ENCODE measurements at regions not wholly inside any gene's neighbourhood (a gene's known extent, or its start where the extent isn't known, plus 50 kb on each side); places are given as distances from the start of the nearest gene placed in this dataset.

DNA sequence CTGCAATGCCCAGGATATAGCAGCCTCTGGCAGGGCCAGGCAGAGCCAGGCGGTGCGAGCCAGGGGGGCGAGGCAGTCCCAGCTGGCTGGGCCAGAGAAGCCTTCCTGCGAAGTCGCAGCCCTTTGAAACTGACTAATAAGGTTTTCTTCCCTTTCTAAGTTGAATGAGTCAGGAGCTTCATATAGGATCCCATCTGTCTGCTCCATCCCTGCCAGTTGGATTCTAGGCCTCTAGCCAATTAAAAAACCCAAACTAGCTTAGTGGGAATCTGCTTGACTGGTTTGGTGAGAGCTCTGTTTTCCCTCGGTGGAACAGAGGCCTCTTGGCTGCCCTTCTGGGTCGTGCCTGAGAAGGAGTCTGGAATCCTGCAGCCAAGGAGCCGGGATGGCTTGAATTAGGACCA lies 70.1 kb upstream of the RAPGEF1 start:
- H3K4me1 ChIP-seq = peaks cover 22% of the 10 kb centered on the region
- no peaks in the 10 kb centered on the region for H3K36me3 ChIP-seq
- no peaks in the 10 kb centered on the region for H3K9me3 ChIP-seq (replicated peaks)
- H3K27ac ChIP-seq = no peak overlapping the region
- DNase-seq = peak in 1 of 2 experiments; percentile 39
- H3K27me3 ChIP-seq = peaks cover 34% of the 10 kb centered on the region
- no peak overlapping the region for H3K4me3 ChIP-seq

DNA sequence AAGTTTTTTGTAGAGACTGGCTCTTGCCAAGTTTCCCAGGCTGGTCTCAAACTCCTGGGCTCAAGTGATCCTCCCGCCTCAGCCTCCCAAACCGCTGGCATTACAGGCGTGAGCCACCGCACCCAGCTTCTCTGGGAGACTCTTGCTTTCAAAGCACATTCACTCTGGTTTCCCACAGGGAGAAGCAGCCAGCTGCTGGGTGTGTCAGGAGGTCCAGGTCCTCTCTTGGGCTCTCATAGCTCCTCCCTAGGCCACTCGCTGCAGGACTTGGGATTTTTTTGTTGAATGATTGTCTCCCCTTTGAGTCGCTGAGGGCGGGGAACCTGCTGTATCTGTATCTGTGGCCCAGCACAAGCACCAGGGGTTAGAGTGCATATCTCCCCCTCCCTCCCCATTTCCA lies 68.4 kb upstream of the RAPGEF1 start:
- Histone ChIP-seq H3K4me1 (peaks cover 16% of the 10 kb centered on the region), H3K36me3 (no peaks in the 10 kb centered on the region), H3K9me3 (replicated peaks) (no peaks in the 10 kb centered on the region), H3K4me3 (no peak overlapping the region), H3K27ac (no peak overlapping the region), H3K27me3 (peaks cover 34% of the 10 kb centered on the region)
- DNase-seq = no peak

DNA sequence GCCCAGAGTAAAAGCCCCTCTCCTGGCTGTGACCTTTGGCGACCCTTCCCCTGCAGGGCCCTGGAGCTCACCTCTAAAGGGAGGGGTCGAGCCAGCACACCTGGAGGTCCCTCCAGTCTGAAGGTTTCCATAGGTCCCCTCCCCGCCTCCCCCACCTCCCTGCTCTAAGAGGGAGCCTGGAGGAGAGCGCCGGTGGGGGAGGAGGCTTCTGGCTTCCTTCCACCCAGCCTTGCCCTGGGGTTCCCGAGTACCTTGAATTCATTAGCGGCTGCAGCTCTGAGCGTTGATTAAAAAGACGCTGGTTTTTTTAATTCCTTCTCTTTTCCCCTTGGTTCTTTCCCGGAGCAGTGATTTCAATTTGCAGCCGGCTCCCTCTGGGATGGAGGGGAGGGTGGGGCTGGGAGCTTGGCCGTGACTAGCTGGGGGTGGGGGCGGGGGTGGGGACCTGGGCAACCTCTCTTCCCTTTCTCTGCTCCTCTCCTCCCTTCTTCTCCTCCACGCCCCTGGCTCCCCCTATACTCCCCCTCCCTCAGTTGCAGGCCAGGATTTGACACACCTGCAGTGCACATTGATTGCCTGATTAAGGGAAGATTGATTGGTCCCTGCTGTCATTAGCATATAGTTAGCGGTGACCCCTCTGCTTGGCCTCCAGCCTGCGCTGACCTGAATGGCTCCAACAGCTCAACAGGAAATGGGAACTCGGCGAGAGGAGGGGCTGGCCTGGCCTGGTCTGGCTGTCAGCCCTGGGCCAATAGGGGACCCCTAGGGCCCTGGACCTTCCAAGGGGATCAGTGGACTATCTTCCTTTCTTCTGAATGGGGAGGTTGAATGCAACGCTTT lies 67.5 kb upstream of the RAPGEF1 start:
- DNase-seq = no peak
- Histone ChIP-seq H3K27me3 (peaks cover 34% of the 10 kb centered on the region), H3K4me1 (peaks cover 15% of the 10 kb centered on the region), H3K27ac (no peak overlapping the region), H3K9me3 (replicated peaks) (no peaks in the 10 kb centered on the region), H3K4me3 (no peak overlapping the region), H3K36me3 (no peaks in the 10 kb centered on the region)

GRCh38 chr9:131805803-131806202 lies 65.9 kb upstream of the RAPGEF1 start:
- H3K27ac ChIP-seq = no peak overlapping the region
- no peak for DNase-seq
- H3K4me3 ChIP-seq = no peak overlapping the region
- H3K27me3 ChIP-seq = peaks cover 27% of the 10 kb centered on the region
- no peaks in the 10 kb centered on the region for H3K9me3 ChIP-seq (replicated peaks)
- H3K36me3 ChIP-seq = no peaks in the 10 kb centered on the region
- H3K4me1 ChIP-seq = peaks cover 7% of the 10 kb centered on the region; the same call in 1 of the 2 replicates

DNA sequence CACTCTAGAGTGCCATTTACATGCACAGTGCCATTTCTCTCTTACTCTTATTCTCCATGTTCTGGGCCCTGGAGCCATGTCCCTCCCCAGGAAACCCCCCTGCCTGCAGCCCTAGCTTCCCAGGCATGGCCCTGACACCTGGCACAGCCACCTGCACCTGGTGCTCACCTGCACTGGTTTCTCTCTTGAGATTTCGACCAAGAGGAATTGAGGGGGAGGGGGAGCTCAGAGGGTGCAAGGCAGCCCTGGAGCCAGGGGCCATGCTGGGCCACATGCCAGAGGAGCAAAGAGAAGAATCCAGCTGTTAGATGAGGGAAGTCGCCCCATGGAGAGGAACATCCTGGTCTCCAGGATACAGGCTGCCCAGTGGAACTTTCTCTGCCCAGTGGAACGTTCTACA lies 65.0 kb upstream of the RAPGEF1 start:
- Histone ChIP-seq H3K36me3 (no peaks in the 10 kb centered on the region), H3K27me3 (peaks cover 24% of the 10 kb centered on the region), H3K4me3 (no peak overlapping the region), H3K9me3 (replicated peaks) (no peaks in the 10 kb centered on the region), H3K4me1 (no peaks in the 10 kb centered on the region), H3K27ac (no peak overlapping the region)
- no peak for DNase-seq

DNA sequence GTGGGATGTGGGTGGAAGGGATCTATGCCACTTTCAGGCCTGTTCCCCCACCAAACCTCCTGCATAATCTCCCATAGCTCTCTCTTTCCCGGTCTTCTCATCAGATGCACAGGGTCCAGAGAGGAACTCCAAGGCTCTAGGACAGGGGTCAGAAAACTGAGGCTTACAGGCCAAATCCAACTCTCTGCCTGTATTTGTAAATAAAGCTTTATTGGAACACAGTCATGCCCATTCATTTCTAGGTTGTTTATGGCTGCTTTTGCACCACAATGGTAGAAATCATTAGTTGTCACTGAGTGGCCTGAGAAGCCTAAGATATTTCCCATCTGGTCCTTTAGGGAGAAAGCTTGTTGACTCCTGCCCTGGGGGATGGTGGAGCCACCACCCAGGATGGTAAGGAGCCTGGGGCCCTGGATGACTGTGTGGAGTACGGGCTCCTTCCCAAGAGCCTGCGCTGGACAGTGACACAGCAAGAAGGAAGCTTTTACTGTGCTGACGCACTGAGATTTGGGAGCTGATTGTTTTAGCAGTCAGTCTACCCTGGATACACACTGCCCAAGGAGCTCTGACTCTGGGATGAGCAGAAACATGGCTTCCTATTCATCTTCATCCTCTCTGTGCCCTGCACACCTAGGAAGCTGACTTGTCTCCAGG lies 64.0 kb upstream of the RAPGEF1 start:
- no peaks in the 10 kb centered on the region for H3K36me3 ChIP-seq
- H3K27me3 ChIP-seq = peaks cover 15% of the 10 kb centered on the region; the same call in 1 of the 2 replicates
- H3K4me1 ChIP-seq = no peaks in the 10 kb centered on the region
- DNase-seq = no peak
- no peak overlapping the region for H3K27ac ChIP-seq
- no peak overlapping the region for H3K4me3 ChIP-seq
- H3K9me3 ChIP-seq (replicated peaks) = no peaks in the 10 kb centered on the region

- Histone ChIP-seq H3K27ac (no peak overlapping the region), H3K9me3 (replicated peaks) (no peaks in the 10 kb centered on the region), H3K36me3 (no peaks in the 10 kb centered on the region), H3K4me1 (no peaks in the 10 kb centered on the region), H3K4me3 (no peak overlapping the region), H3K27me3 (peaks cover 11% of the 10 kb centered on the region; the same call in 1 of the 2 replicates)
- DNase-seq = no peak
Measured at GRCh38 chr9:131801810-131802209, 61.9 kb upstream of the RAPGEF1 start.

GRCh38 chr9:131800843-131801242 lies 61.0 kb upstream of the RAPGEF1 start:
- H3K36me3 ChIP-seq = no peaks in the 10 kb centered on the region
- H3K27me3 ChIP-seq = peaks cover 11% of the 10 kb centered on the region; the same call in 1 of the 2 replicates
- H3K4me1 ChIP-seq = no peaks in the 10 kb centered on the region
- no peaks in the 10 kb centered on the region for H3K9me3 ChIP-seq (replicated peaks)
- H3K27ac ChIP-seq = no peak overlapping the region
- no peak for DNase-seq
- no peak overlapping the region for H3K4me3 ChIP-seq

DNA sequence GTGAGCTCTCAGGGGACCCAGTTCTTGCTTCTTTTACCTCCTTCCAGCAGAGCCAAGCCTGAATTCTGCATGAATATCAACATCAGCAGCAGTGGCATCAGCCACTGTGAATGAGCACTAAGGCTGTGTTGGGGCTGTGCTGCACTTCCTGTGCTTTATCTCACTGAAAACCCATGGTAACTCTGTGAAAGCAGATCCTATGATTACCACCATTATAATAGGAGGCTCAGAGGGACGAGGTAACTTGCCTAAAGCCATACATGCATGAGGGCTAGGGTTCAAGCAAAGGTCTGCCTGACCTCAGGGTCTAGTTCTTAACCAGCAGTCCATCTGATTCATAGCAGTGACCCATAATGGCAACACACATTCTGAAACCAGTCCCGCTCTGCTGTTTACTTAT lies 60.5 kb upstream of the RAPGEF1 start:
- Histone ChIP-seq H3K9me3 (replicated peaks) (no peaks in the 10 kb centered on the region), H3K4me1 (no peaks in the 10 kb centered on the region), H3K4me3 (no peak overlapping the region), H3K36me3 (no peaks in the 10 kb centered on the region), H3K27ac (no peak overlapping the region), H3K27me3 (peaks cover 11% of the 10 kb centered on the region; the same call in 1 of the 2 replicates)
- DNase-seq = no peak

DNA sequence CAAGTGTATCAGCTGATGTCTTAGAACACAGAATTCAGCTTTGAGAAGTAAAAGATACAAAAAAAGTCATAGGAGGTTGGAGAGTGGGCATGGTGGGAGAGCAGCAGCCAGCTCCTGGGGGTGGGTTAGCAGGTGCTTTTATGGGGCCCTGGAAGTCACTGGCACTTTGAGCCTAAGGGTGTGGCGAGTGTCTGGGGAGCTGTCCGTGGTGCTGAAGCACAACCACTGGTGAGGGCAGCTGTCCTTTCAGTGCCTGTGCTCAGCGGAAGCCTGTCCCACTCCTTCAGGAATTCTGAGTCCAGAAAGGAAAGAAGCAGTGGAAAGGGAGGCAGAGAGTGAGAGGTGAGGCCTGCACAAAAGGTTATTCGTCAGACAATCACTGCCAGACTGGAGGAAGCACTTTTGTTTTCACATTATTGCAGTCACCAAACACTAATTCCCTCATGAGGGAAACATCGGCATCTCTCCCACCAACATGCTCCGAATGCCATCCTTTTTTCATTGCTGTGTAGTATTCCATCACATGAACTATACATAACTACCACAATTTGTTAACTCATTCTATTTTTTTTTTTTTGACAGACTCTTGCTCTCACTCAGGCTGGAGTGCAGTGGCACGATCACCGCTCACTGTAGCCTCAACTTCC lies 59.4 kb upstream of the RAPGEF1 start:
- H3K4me1 ChIP-seq = no peaks in the 10 kb centered on the region
- H3K9me3 ChIP-seq (replicated peaks) = no peaks in the 10 kb centered on the region
- DNase-seq = peak; percentile 83 to 90
- H3K36me3 ChIP-seq = no peaks in the 10 kb centered on the region
- no peak overlapping the region for H3K27ac ChIP-seq
- peaks cover 11% of the 10 kb centered on the region; the same call in 1 of the 2 replicates for H3K27me3 ChIP-seq
- no peak overlapping the region for H3K4me3 ChIP-seq

- no peaks in the 10 kb centered on the region for H3K9me3 ChIP-seq (replicated peaks)
- H3K27me3 ChIP-seq = peaks cover 14% of the 10 kb centered on the region; the same call in 1 of the 2 replicates
- DNase-seq = no peak
- no peaks in the 10 kb centered on the region for H3K36me3 ChIP-seq
- H3K4me3 ChIP-seq = no peak overlapping the region
- H3K4me1 ChIP-seq = no peaks in the 10 kb centered on the region
- no peak overlapping the region for H3K27ac ChIP-seq
Measured at GRCh38 chr9:131798246-131798645, 58.4 kb upstream of the RAPGEF1 start.

- H3K36me3 ChIP-seq = no peaks in the 10 kb centered on the region
- no peaks in the 10 kb centered on the region for H3K4me1 ChIP-seq
- no peaks in the 10 kb centered on the region for H3K9me3 ChIP-seq (replicated peaks)
- peaks cover 18% of the 10 kb centered on the region; the same call in 1 of the 2 replicates for H3K27me3 ChIP-seq
- DNase-seq = no peak
- H3K27ac ChIP-seq = no peak overlapping the region
- no peak overlapping the region for H3K4me3 ChIP-seq
Measured at GRCh38 chr9:131794393-131794792, 54.5 kb upstream of the RAPGEF1 start.

DNA sequence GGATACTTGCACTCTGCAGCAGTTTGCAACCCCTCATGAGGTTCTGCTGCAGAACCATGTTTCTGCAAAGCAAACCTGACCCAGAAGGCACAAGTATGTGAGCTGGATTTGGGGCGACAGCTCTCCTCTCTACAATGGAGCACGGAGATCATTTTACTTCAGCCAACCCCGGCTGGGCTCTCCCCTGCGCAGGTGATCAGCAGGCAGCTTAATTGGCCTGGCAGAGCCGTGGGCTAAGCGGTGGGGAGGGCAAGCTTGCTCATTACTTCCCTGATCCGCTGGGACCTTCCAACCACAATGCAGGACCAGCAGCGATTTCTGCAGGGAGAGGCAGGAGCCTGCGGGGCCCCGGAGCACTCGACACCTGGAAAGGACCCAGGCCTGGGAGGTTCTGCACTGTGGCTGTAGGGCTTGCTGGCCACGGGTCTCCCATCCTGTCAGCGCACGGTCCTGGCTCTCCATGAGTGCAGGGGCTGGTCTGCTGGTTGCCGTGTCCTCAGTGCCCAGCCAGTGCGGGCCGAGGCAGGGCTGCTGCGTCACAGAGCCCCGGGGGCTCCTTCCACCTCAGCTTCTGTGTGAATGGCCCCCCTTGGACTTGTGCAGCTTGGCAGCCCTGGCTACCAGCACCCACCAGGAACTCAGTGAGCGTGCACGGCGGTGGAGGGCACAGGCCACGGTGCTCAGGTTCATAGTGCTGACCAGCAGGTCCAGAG lies 51.8 kb upstream of the RAPGEF1 start:
- Histone ChIP-seq H3K27me3 (peaks cover 28% of the 10 kb centered on the region), H3K4me1 (no peaks in the 10 kb centered on the region), H3K27ac (no peak overlapping the region), H3K9me3 (replicated peaks) (no peaks in the 10 kb centered on the region), H3K36me3 (no peaks in the 10 kb centered on the region), H3K4me3 (no peak overlapping the region)
- DNase-seq = no peak

Measured in SJCRH30 (cell line).